ENCODE measurements at regions not wholly inside any gene's neighbourhood (a gene's known extent, or its start where the extent isn't known, plus 50 kb on each side); places are given as distances from the start of the nearest gene placed in this dataset.

GRCh38 chr14:40894846-40895245 lies 711.8 kb upstream of the LRFN5 start:
- POLR2A ChIA-PET, result no interaction called here
- no peak for FAIRE-seq

More at GRCh38 chr14:40894846-40895245, 711.8 kb upstream of the LRFN5 start:
- intact Hi-C loops (cut with micrococcal nuclease; ENCODE audit: unreplicated experiment) (no loop called here), in situ Hi-C loops (cut with HindIII; ENCODE audit: extremely low pct_ligation_motif_present, low pct_unique_long_range_greater_than_20kb) (no loop called here)
- Histone ChIP-seq H3K4me2 (ENCODE audit: low read depth, low read length) (no peak overlapping the region), H3K4me1 (ENCODE audit: insufficient read depth, low read length) (no peaks in the 10 kb centered on the region), H3K27ac (ENCODE audit: extremely low read length, insufficient read depth, low read length) (no peak overlapping the region), H3K9me3 (ENCODE audit: low read length) (peaks cover 82% of the 10 kb centered on the region), H4K20me1 (ENCODE audit: insufficient read depth, low read length) (no peaks in the 10 kb centered on the region), H3K4me3 (replicated peaks in 1 of 3; ENCODE audit: insufficient read depth in 1 of 3, low read depth in 2 of 3, low read length in 3 of 3) (no peak overlapping the region), H2AFZ (ENCODE audit: low read length) (no peak overlapping the region), H3K36me3 (replicated peaks in 1 of 2; ENCODE audit: control insufficient read depth in 1 of 2, insufficient read depth in 2 of 2, low read length in 2 of 2) (no peaks in the 10 kb centered on the region), H3K79me2 (ENCODE audit: insufficient read depth, low read length) (no peaks in the 10 kb centered on the region), H3K9ac (ENCODE audit: insufficient read depth, low read depth, low read length) (no peak overlapping the region), H3K27me3 (ENCODE audit: control insufficient read depth in 1 of 2, insufficient read depth in 2 of 2, low read length in 2 of 2) (no peaks in the 10 kb centered on the region)
- ATAC-seq, result no peak
- CTCF ChIA-PET (ENCODE audit: low intra/inter-chr PET ratio, low total read pairs), result no interaction called here
- TF ChIP-seq SOX6 (IDR thresholded peaks at IDR 0.05) (no peak), SOX6 (CRISPR knock-in tag; IDR thresholded peaks at IDR 0.05) (no peak), ZNF230 (CRISPR knock-in tag; IDR thresholded peaks at IDR 0.05) (no peak), FOXA1 (IDR thresholded peaks at IDR 0.05) (no peak), FOXA1 (CRISPR knock-in tag; IDR thresholded peaks at IDR 0.05) (no peak), SOX13 (IDR thresholded peaks at IDR 0.05) (no peak), SOX13 (CRISPR knock-in tag; conservative IDR thresholded peaks at IDR 0.05 in 1 of 2, IDR thresholded peaks at IDR 0.05 in 1 of 2) (no peak), ZC3H13 (CRISPR knock-in tag; IDR thresholded peaks at IDR 0.05) (no peak), MYC (CRISPR knock-in tag; IDR thresholded peaks at IDR 0.05; ENCODE audit: borderline replicate concordance) (no peak), PBX3 (CRISPR knock-in tag; IDR thresholded peaks at IDR 0.05; ENCODE audit: borderline replicate concordance) (no peak), ATF1 (CRISPR knock-in tag; IDR thresholded peaks at IDR 0.05) (no peak), ZNF451 (CRISPR knock-in tag; IDR thresholded peaks at IDR 0.05) (no peak), FOXJ3 (CRISPR knock-in tag; IDR thresholded peaks at IDR 0.05; ENCODE audit: borderline replicate concordance) (no peak), TIGD3 (CRISPR knock-in tag; IDR thresholded peaks at IDR 0.05; ENCODE audit: borderline replicate concordance) (no peak), REL (CRISPR knock-in tag; conservative IDR thresholded peaks at IDR 0.05) (no peak), ZNF883 (CRISPR knock-in tag; IDR thresholded peaks at IDR 0.05; ENCODE audit: not compliant biosample characterization) (no peak)
- WGBS (ENCODE audit: low lambda C conversion rate), result 23% methylated on average over 2 of the region's 2 CpGs
- DNase-seq (ENCODE audit: low spot score), result no peak
- BruUV-seq (replicated peaks), result no TSS peak

Data from HepG2 (cell line).